Left ventricle myocardium inferior (tissue), 1 donor: ENCODE measurements at regions not wholly inside any gene's neighbourhood (a gene's known extent, or its start where the extent isn't known, plus 50 kb on each side); places are given as distances from the start of the nearest gene placed in this dataset.

Experiments used
- DNase-seq: peaks from one replicate; pipeline ENCODE4 v3.0.0-alpha.2; 2020
- H3K27ac ChIP-seq: fragments of 200-600 bp; replicated peaks from 2 replicates; pipeline ENCODE4 v1.8.0; 2021
- H3K27me3 ChIP-seq: fragments of 200-600 bp; 2 replicates; pipeline ENCODE4 v1.8.0; 2021; ENCODE audit warnings: low read depth
- H3K36me3 ChIP-seq: fragments of 200-600 bp; 2 replicates; pipeline ENCODE4 v1.8.0; 2021
- H3K4me1 ChIP-seq: fragments of 200-600 bp; 2 replicates; pipeline ENCODE4 v1.8.0; 2021
- H3K4me3 ChIP-seq: fragments of 200-600 bp; 2 replicates; pipeline ENCODE4 v1.8.0; 2021; ENCODE audit warnings: mild to moderate bottlenecking, moderate library complexity
- H3K9me3 ChIP-seq: fragments of 200-600 bp; replicated peaks from 2 replicates; pipeline ENCODE4 v1.8.0; 2021
- CTCF ChIP-seq: fragments of 200-600 bp; IDR thresholded peaks from 2 replicates; pipeline ENCODE4 v1.8.0; 2021; ENCODE audit warnings: antibody characterized with exemption, mild to moderate bottlenecking, borderline replicate concordance
- intact Hi-C: fragments of 100-400 bp; cut with micrococcal nuclease; formaldehyde crosslinking; loops from one replicate; pipeline ENCODE4 v1.11.0; 2022
- donor health status: DM: no; HTN: yes; CAD: no; lungs with severe emphysema.

GRCh38 chr10:123380491-123381085 lies 226.4 kb downstream of the BUB3 start:
- no peaks in the 10 kb centered on the region for H3K4me1 ChIP-seq

GRCh38 chr10:123381224-123381623 lies 227.0 kb downstream of the BUB3 start:
- Histone ChIP-seq H3K27me3 (peaks cover 9% of the 10 kb centered on the region), H3K4me1 (no peaks in the 10 kb centered on the region), H3K9me3 (peaks cover 15% of the 10 kb centered on the region), H3K36me3 (no peaks in the 10 kb centered on the region), H3K27ac (no peak overlapping the region), H3K4me3 (no peak overlapping the region)
- TF ChIP-seq CTCF: no peak
- intact Hi-C loops: no loop called here
- no peak for DNase-seq

More at GRCh38 chr10:123380491-123381085, 226.4 kb downstream of the BUB3 start:
- Histone ChIP-seq H3K27ac (no peak overlapping the region), H3K36me3 (no peaks in the 10 kb centered on the region), H3K27me3 (peaks cover 9% of the 10 kb centered on the region), H3K9me3 (peaks cover 10% of the 10 kb centered on the region), H3K4me3 (no peak overlapping the region)
- intact Hi-C loops: no loop called here
- TF ChIP-seq CTCF: no peak
- no peak for DNase-seq

GRCh38 chr10:123382491-123382890 lies 228.3 kb downstream of the BUB3 start:
- peaks cover 9% of the 10 kb centered on the region for H3K27me3 ChIP-seq
- no peaks in the 10 kb centered on the region for H3K4me1 ChIP-seq
- H3K36me3 ChIP-seq: no peaks in the 10 kb centered on the region
- intact Hi-C loops: no loop called here
- no peak overlapping the region for H3K27ac ChIP-seq
- TF ChIP-seq CTCF: no peak
- no peak for DNase-seq
- H3K4me3 ChIP-seq: no peak overlapping the region
- H3K9me3 ChIP-seq: peaks cover 22% of the 10 kb centered on the region

GRCh38 chr10:123385508-123386080 lies 231.4 kb downstream of the BUB3 start:
- TF ChIP-seq CTCF: no peak
- no peak overlapping the region for H3K4me3 ChIP-seq
- no peaks in the 10 kb centered on the region for H3K4me1 ChIP-seq
- DNase-seq: no peak
- no peak overlapping the region for H3K27ac ChIP-seq
- intact Hi-C loops: no loop called here
- H3K9me3 ChIP-seq: peaks cover 27% of the 10 kb centered on the region
- no peaks in the 10 kb centered on the region for H3K36me3 ChIP-seq
- no peaks in the 10 kb centered on the region for H3K27me3 ChIP-seq

- Histone ChIP-seq H3K4me1 (no peaks in the 10 kb centered on the region), H3K36me3 (no peaks in the 10 kb centered on the region), H3K27me3 (no peaks in the 10 kb centered on the region), H3K9me3 (peaks cover 27% of the 10 kb centered on the region), H3K27ac (no peak overlapping the region), H3K4me3 (no peak overlapping the region)
- DNase-seq: no peak
- TF ChIP-seq CTCF: no peak
- intact Hi-C loops: no loop called here
These were observed 235.3 kb downstream of the BUB3 start for GRCh38 chr10:123389520-123389919.
